ENCODE measurements at regions not wholly inside any gene's neighbourhood (a gene's known extent, or its start where the extent isn't known, plus 50 kb on each side); places are given as distances from the start of the nearest gene placed in this dataset.

- DNase-seq = no peak
Measured at GRCh38 chr3:14318646-14319045, 83.8 kb upstream of the SLC6A6 start.

GRCh38 chr3:14319654-14320182 is 82.7 kb upstream of the SLC6A6 start:
- no peak for DNase-seq

GRCh38 chr3:14320219-14320618 is 82.2 kb upstream of the SLC6A6 start:
- DNase-seq = no peak

GRCh38 chr3:14322001-14322400 is 80.4 kb upstream of the SLC6A6 start:
- no peak for DNase-seq

GRCh38 chr3:14322667-14323295 is 79.6 kb upstream of the SLC6A6 start:
- no peak for DNase-seq

- no peak for DNase-seq
Measured at GRCh38 chr3:14323401-14324223, 78.8 kb upstream of the SLC6A6 start.

GRCh38 chr3:14324224-14324944 is 78.0 kb upstream of the SLC6A6 start:
- no peak for DNase-seq

- DNase-seq = no peak
Measured at GRCh38 chr3:14328422-14328821, 74.0 kb upstream of the SLC6A6 start.

GRCh38 chr3:14329116-14329830 is 73.1 kb upstream of the SLC6A6 start:
- DNase-seq = no peak

- DNase-seq = no peak
Measured at GRCh38 chr3:14329842-14330241, 72.6 kb upstream of the SLC6A6 start.

- no peak for DNase-seq
Measured at GRCh38 chr3:14330508-14330907, 71.9 kb upstream of the SLC6A6 start.

- no peak for DNase-seq
Measured at GRCh38 chr3:14331251-14331650, 71.2 kb upstream of the SLC6A6 start.

- no peak for DNase-seq
Measured at GRCh38 chr3:14332392-14332791, 70.0 kb upstream of the SLC6A6 start.

- DNase-seq = no peak
Measured at GRCh38 chr3:14333215-14333614, 69.2 kb upstream of the SLC6A6 start.

- no peak for DNase-seq
Measured at GRCh38 chr3:14333621-14334020, 68.8 kb upstream of the SLC6A6 start.

GRCh38 chr3:14334136-14334535 is 68.3 kb upstream of the SLC6A6 start:
- no peak for DNase-seq

GRCh38 chr3:14334936-14335335 is 67.5 kb upstream of the SLC6A6 start:
- no peak for DNase-seq

- DNase-seq = no peak
Measured at GRCh38 chr3:14335774-14336748, 66.3 kb upstream of the SLC6A6 start.

GRCh38 chr3:14336749-14337598 is 65.4 kb upstream of the SLC6A6 start:
- DNase-seq = no peak

- DNase-seq = no peak
Measured at GRCh38 chr3:14337828-14338227, 64.6 kb upstream of the SLC6A6 start.

- no peak for DNase-seq
Measured at GRCh38 chr3:14338242-14338641, 64.2 kb upstream of the SLC6A6 start.

Data from activated gamma-delta T cell (primary cell).